ENCODE measurements at regions not wholly inside any gene's neighbourhood (a gene's known extent, or its start where the extent isn't known, plus 50 kb on each side); places are given as distances from the start of the nearest gene placed in this dataset.

- Histone ChIP-seq H3K79me2 (ENCODE audit: insufficient read depth, low read length) (no peaks in the 10 kb centered on the region), H3K27me3 (ENCODE audit: insufficient read depth, low read length) (no peaks in the 10 kb centered on the region), H3K9ac (ENCODE audit: low read length) (no peak overlapping the region), H4K20me1 (ENCODE audit: insufficient read depth) (no peaks in the 10 kb centered on the region), H3K27ac (ENCODE audit: low read depth, low read length) (no peak overlapping the region), H2AFZ (ENCODE audit: low read depth, low read length, poor library complexity, severe bottlenecking) (no peak overlapping the region), H3K4me3 (replicated peaks in 1 of 2; ENCODE audit: low read depth in 1 of 2, low read length in 2 of 2) (no peak overlapping the region), H3K9me3 (ENCODE audit: control insufficient read depth in 1 of 2, insufficient read depth in 1 of 2, low read depth in 1 of 2, low read length in 2 of 2) (no peaks in the 10 kb centered on the region; a peak in 1 of 4 replicates), H3K9me2 (ENCODE audit: insufficient read depth) (no peaks in the 10 kb centered on the region), H3K4me2 (ENCODE audit: low read length) (no peak overlapping the region), H3K36me3 (ENCODE audit: control insufficient read depth in 1 of 2, insufficient read depth in 2 of 2, low read length in 2 of 2) (no peaks in the 10 kb centered on the region), H3K4me1 (ENCODE audit: control insufficient read depth in 1 of 2, insufficient read depth in 2 of 2, low read length in 2 of 2) (no peaks in the 10 kb centered on the region)
- ChIA-PET CTCF (no interaction called here), POLR2A (no interaction called here), RAD21 (ENCODE audit: low non-redundant PET in 1 of 2, low total read pairs in 2 of 2, uncharacterized antibody in 2 of 2, unreplicated experiment in 2 of 2) (no interaction called here)
- DNase-seq (ENCODE audit: low read depth, low spot score) = no peak
- BruUV-seq (replicated peaks) = no TSS peak
- ATAC-seq = no peak
- intact Hi-C loops (cut with micrococcal nuclease) = no loop called here
- TF ChIP-seq ZFX (IDR thresholded peaks at IDR 0.05) (no peak), CBX3 (IDR thresholded peaks at IDR 0.05; ENCODE audit: low read depth) (no peak), RAD21 (IDR thresholded peaks at IDR 0.05; ENCODE audit: low read depth) (no peak), EZH2 (IDR thresholded peaks at IDR 0.05) (no peak), POLR2A (IDR thresholded peaks at IDR 0.05; ENCODE audit: borderline replicate concordance, extremely low read depth, insufficient read depth, insufficient read length) (no peak), REST (IDR thresholded peaks at IDR 0.05; ENCODE audit: low read depth) (no peak), ATF3 (IDR thresholded peaks at IDR 0.05) (no peak)
Observed at GRCh38 chr22:48371391-48371790, 1456.3 kb downstream of the BRD1 start.
